SKM-1 (cell line): ENCODE measurements at regions not wholly inside any gene's neighbourhood (a gene's known extent, or its start where the extent isn't known, plus 50 kb on each side); places are given as distances from the start of the nearest gene placed in this dataset.
A peak's percentile ranks its signal among the peaks of the same experiment; 100 is the strongest.
"Not testable (repeated sequence)": the region's sequence is repeated elsewhere in the genome, so short reads cannot be mapped to it uniquely, and the experiment has no call there.

Experiments used
- DNase-seq: peaks from one replicate; lab custom pipeline; 2025; ENCODE audit not compliant: unreplicated experiment; lab: John Stamatoyannopoulos, UW

DNA sequence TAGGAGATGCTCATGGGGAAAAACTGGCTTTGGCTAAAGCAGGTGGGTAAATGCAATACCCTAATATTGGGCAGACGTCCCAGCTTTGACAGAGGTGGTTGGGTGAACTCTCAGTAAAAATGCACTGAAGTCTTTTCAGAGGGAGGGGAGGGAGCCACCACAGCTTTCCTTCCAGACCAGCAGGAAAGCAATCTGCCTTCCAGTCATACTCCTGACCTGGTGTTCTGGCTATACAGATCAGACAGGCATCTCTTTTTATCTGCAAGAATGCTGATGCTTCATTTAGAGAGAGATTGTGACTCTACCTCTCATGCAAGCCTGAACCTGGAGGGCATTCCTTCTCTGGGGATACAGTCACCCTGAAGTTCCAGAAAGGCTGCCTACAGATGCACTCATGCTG lies 52.6 kb upstream of the ICA1 start:
- no peak for DNase-seq

DNA sequence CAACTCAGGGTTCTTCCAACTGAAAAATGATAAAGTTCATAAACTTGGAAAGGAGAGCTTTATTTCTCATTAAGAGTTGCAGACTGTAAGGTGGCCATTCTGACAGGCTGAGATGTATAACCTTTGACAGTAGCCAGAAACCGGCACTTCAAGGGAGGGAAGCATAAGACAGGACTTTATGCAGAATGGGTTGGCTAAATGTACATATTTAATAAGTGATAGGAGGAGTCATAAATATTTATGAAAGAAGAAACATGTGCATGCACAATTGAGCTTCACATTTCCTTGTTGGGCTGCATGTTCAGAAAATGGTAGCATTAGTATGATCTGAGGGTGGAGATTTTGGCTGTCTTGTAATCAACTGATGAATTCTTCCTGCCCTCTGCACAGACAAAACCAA lies 57.1 kb upstream of the ICA1 start:
- no peak for DNase-seq

DNA sequence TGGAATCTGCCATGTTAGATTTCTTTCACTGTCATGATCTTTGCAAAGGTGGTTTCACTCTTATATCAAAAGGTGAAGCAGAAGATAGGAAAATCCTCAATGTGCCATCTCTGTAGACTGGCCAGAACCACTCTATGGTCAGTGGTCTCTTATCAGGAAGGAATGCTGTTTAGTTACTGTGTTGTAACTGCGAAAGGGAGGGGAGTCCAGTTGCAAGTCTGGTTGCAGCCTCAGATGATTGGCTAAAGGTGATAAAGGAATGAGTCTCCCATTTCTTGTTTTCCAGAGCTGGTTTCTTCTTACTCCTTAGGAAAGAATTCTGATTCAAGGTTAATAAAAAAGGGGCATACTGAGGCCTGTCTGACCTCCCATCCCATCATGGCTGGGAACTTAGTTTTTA lies 58.2 kb upstream of the ICA1 start:
- no peak for DNase-seq

DNA sequence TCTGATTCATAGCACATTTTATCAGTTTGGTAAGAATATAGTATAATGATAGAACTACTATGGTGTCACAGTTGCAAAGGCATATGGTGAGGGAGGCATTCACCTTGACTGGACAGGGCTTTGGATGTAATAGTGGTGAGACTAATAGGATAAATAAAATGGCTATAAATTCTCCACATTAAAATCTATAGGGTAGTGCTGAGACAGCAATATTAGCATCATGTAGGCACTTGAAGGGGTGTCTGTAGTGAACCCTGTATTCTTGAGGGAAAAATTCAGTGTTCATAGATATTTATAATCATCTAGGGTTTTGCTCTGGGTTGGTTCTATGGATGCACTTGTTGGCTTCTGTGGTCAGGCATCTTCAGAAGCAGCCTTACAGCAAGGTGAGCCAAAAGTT lies 59.3 kb upstream of the ICA1 start:
- DNase-seq: no peak

DNA sequence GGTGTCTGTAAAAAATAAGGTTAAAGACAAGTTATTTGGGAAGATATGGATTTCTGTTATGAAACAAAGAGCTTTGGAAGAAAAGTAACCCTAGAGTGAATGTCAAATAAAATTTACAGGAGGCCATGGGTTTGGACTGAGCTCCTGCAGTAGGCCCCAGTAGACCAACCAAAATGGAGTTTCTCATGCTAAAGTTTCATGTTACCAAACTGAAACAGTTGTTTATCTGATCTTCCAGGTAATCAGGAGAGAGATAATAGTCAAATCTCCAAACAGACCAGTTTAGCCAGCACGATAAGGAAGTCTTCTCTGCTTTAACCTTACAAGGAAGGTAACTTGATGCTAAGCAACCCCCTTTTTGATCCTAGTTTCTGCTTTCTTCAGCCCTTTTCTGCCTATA lies 60.7 kb upstream of the ICA1 start:
- no peak for DNase-seq

DNA sequence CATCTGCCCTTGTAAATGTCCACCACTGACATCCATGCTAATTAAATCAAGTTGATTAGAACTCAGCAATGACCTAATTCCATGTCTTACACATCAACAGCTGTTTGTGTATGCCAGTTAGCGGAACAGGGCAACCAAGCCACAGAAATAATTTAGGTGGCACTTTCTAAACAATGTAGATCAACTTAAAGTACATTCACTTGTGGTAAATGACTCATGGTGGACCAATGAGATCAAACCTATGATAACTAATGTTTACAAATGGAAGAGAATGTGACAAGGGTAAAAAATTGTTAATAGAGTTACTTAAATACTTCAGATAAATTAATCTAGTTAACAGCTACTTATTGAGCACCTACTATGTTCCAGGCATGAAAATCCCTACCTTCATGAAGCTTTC lies 63.1 kb upstream of the ICA1 start:
- no peak for DNase-seq

DNA sequence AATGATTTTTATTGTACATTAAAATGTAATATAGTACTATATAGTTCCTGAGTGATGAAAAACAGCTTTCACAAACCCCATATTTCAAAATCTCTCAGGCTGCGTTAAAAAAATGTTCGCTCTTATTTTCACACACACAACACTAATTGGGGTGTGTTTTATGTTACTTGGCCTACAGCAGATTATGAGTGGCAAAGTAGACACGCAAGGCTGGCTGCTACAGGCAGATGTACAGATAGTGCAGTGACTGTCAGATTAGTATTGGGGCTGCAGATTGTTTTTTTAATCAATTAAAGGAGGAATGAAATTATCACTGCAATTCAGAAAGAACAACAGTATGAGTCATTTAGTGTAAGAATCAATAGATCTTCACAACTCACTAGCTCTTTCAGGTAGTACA lies 65.2 kb upstream of the ICA1 start:
- DNase-seq: no peak

DNA sequence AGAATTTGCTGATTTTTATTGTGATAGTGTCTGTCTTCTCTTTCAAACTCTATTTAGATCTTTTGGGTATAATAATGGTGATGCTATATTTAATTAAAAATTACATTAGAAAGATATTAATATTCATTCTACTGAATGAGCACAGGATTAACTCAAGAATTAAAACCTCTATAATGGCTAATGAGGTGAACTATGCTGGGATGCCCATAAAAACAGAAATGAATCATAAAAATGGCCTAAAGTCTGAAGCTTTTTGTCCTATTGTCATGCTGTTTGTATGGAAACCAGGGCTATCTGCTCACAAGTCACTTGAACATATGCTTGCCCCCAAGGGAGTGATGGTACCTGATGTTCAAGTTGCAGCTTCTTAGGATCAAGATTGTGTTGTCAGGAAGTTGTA lies 76.2 kb upstream of the ICA1 start:
- no peak for DNase-seq

DNA sequence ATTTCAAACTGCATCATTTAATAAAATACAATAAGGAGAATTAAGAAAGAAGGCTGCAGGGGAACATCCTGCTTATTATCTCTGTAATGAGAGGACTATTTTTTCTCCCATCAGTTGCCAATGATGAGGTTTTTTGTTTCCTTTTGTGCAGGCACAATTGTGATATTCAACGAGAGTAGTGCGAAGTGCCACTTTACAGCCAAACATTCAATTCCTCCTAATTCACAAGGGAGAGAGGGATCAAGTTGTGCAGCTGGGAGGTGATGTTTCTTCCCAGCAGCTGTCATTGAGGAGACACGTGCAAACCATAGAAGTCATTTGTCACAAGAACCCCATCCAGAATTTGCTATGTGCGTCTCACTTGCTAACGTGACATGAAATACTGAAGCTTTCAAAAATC lies 81.6 kb upstream of the ICA1 start:
- DNase-seq: no peak

DNA sequence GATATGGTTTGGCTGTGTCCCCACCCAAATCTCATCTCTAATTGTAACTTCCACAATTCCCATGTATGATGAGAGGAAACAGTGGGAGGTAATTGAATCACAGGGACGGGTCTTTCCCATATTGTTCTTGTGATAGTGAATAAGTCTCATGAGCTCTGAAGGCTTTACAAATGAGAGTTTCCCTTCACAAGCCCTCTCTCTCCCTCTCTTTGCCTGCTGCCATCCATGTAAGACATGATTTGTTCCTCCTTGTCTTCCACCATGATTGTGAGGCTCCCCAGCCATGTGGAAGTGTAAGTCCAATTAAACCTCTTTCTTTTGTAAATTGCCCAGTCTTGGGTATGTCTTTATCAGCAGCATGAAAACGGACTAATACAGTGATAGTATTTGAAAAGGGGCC lies 85.4 kb upstream of the ICA1 start:
- not testable (repeated sequence) for DNase-seq

DNA sequence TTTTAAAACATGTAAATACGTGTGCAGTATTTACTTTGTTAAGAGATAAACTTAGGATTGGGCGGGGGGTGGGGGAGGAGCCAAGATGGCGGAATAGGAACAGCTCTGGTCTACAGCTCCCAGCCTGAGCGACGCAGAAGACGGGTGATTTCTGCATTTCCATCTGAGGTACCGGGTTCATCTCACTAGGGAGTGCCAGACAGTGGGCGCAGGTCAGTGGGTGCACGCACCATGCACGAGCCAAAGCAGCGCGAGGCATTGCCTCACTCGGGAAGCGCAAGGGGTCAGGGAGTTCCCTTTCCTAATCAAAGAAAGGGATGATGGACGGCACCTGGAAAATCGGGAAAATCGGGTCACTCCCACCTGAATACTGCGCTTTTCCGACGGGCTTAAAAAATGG lies 81.8 kb upstream of the NXPH1 start:
- DNase-seq: not testable (repeated sequence)

DNA sequence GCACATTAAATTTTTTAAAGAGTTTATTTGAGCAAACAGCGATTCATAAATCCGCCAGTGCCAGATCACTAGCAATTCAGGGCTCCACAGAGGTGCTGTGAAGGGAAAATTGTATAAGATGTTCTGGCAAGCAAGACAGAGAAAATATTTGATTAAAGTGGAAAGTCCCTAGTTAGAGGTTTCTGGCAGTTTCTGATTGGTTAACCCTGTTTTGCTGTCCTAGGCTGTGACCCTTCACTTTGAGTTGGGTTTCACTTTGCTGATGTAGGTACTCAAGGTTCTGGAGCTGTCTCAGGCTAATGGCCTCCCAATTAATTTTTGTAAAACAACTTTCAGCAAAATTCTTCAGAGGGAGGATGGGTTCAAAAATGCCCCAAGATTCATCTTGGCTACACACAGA lies 79.4 kb upstream of the NXPH1 start:
- DNase-seq: no peak

DNA sequence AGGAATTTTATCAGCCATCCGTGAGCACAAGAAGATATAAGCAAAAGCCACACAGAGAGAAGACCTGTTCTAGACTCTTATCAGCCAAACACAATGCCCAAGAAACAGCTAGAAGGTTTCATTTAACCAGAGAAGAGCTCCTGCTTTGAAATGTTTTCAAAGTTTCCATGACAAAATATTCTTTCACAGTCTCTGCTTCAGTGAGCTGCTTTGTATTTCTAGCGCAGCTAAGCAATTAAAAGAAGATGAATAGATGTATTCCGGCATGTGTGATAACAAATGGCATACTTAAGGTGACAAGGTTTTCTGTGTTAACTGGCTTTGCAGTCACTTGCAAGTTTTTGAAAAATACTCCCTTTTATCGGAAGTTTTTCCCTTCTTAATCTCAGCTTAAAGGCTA lies 78.9 kb upstream of the NXPH1 start:
- DNase-seq: no peak

DNA sequence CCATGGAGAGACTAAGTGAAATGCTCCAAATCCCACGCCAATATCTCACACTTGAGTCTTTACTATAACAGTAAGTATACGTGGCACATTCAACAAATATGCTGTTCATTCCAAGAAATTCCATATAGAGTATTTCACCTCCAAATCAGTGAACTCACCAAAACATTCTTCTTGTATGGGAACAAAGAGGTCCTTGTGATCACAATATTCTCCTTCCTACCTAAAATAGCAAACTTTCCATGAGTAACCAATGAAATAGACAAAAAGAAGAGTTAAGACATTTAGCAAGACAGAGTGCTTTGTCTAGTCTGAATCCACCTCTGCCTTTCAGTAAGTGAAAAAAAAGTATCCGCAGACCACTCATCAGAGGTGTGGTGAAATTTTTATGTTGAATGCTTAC lies 77.3 kb upstream of the NXPH1 start:
- no peak for DNase-seq

DNA sequence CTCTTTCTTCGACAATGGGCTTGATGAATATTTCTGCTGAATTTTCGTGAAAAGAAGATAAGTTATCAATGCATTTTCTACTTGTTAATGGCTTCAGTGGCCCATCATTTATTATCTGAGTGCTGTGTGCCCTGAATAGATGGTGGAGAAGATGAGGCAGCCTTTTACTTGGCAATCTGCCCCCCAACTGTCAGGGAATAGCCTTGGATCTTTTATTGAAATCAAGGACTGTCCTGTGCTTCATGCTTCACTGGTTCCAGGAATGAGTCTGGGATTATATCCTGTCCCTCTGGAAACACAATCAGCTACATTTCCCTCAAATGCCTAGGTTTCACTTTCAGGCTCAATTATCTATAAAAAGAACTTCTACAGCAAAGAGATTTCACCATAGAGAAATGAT lies 75.9 kb upstream of the NXPH1 start:
- no peak for DNase-seq

DNA sequence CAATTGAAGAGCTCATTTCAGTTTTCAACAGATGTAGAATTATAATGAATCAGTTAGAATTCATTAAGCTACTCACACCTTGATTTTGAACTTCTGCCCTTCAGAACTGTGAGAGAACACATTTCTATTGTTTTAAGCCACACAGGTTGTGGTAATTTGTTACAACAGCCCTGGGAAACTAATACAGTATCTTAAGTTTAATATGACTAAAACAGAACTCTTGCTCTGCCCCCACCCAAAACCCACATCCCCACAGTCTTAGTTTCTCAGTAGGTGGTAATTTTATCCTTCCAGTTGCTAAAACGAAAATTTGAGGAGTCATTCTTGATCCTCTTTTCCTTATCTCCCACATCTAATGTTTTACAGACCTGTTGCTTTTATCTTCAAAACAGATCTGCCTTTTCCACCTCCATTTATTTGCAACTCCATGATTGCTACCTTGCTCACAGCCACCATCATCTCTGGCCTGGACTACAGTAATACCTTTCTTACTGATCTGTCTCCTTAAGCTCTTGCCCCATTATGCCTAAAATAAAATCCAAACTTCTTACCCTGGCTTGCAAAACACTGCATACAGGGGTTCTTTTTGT lies 72.8 kb upstream of the NXPH1 start:
- DNase-seq: no peak

DNA sequence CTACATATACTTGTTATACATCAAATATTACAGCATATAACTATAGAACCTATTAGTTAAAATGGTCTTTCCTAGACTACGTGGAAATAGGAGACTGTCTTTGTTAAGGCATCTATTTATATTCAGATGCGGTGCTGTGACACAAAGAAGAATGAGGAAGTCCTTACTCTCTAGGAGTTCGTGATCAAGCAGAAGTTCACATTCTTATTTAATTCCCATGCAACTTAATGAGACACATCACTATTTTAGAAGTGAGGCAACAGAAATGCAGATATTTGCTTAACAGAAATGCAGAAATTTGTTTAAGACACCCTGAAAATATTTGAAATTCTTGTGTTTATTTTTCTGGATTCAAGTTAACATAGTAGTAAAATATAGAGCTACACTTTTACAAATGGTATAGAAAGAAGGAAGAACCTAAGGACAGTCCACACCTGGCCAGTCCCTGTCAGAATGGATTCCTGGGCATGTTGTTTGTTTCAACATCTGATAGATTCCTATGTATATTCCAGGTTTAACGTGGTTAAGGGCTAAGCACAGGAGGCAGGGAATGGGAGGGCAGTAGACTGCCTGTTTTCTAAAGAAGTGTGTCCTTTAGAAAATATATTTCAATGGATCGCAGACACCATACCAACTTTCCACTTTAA lies 70.6 kb upstream of the NXPH1 start:
- DNase-seq: no peak

DNA sequence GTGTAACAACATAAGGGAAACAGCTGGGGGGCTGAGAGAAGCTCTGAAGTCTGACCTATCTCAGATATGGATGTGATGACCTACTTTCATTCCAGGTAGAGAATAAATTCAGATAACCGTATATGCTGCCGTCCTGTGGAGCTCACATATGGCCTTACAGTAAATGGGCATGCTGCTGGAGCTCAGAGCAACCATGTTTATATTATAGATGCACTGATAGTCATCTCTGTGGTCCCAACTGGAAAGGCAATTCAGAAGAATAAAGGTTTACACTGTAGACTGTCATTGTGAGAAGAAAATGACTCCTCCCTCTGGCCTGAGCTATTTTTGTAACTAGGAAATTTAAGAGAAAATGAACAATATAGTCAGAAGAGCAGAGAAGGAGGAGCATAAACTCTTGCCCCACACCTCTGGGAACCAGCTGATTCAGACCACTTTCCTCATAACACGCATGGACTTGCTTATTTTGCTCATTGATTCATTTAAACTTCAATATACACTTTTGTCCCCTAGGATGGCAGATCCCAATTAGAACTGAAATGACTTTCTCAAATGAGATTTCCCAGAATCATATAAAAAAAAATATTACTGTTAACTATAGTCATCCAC lies 69.9 kb upstream of the NXPH1 start:
- DNase-seq: no peak

DNA sequence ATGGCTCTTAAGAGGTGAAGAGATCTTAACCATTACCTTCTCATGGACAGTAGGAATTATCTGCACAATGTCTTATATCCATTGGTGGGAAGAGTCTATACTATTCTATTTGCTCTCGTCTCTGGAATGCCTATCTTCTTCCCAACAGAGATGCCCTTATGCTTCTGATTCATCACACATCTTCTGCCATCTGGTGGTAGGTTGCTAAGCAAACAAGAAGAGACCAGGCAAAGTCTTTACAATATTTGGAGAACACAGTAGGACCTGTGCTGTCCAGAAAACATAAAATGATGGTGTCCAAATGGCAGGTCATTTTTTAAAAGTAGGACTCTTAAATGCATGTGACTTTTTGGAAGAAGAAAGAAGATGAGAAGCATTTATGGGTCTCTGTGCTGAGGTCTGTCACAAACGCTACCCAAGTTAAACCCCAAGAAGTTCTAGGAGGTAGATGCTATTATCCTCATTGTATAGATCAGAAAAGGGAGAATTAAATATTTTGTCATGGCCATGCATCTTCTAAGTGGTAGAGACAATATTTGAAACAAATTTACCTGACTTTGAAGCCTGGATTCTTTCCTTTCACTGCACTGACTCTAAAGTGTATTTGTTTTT lies 67.8 kb upstream of the NXPH1 start:
- DNase-seq: peak; percentile 46

DNA sequence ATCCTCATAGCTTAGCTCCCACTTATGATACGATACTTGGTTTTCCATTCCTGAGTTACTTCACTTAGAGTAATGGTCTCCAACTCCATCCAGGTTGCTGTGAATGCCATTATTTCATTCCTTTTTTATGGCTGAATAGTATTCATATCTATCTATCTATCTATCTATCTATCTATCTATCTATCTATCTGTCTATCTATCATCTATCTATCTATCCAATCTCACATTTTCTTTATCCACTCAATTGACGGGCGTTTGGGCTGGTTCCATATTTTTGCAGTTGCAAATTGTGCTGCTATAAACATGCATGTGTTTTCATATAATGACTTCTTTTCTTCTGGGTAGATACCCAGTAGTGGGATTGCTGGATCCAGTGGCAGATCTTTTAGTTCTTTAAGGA lies 65.4 kb upstream of the NXPH1 start:
- not testable (repeated sequence) for DNase-seq

DNA sequence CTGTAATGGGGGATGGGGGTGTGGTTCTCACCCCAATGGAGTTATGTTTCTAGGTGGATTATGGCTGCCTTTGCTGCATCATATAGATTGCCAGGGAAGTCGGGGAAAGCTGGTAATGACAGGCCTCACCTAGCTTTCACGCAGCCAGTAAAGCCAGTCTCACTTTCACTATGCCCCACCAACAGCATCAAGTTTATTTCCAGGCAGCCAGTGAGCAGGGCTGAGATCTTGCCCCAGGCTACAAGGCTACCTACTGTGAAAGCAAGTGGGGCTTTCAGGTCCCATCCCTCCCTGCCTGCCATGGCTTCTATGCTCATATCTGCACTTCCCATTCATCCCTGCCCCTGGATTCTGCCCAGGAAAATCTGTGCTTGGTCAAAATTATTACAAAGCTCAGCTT lies 61.7 kb upstream of the NXPH1 start:
- DNase-seq: no peak

DNA sequence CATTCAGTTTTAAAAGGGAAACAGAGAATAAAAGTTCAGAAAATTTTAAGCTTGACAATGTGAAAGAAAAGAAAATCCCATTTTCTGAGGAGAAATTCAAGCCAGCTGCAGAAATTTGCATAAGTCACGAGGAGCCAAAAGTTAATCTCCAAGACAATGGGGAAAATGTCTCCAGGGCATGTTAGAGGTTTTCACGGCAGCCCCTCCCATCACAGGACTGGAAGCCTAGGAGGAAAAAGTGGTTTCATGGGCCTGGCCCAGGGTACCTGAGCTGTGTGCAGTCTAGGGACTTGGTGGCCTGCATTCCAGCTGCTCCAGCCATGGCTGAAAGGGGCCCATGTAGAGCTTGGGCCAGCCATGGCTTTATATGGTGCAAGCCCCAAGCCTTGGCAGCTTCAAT lies 59.6 kb upstream of the NXPH1 start:
- DNase-seq: no peak
